COLO829 (cell line): ENCODE measurements at regions not wholly inside any gene's neighbourhood (a gene's known extent, or its start where the extent isn't known, plus 50 kb on each side); places are given as distances from the start of the nearest gene placed in this dataset.
A peak's percentile ranks its signal among the peaks of the same experiment; 100 is the strongest.
"Not testable (repeated sequence)": the region's sequence is repeated elsewhere in the genome, so short reads cannot be mapped to it uniquely, and the experiment has no call there.

ENCODE experiments used
- DNase-seq: peaks from one replicate; pipeline ENCODE4 v3.0.0; 2012; ENCODE audit warnings: low spot score

DNA sequence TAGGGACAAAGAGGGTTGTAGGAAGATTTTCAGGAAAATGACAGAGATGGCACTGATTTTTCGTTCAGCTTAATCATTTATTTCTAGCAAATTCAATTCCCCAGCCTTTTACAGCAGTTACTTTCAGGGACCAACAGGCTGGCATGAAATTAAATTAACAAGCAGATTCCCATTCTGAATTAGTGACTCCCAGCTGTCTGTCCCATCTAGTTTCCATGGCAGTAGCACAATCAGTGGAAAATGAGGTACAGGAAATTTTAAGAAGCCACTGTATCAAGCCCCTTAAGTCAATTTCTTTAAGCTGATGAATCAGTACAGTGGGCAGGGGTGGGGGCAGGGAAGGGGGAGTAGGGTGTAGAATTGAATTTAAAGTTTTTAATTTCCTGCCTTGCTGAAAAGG, 121.1 kb upstream of the TEX13C start:
- DNase-seq, result no peak

DNA sequence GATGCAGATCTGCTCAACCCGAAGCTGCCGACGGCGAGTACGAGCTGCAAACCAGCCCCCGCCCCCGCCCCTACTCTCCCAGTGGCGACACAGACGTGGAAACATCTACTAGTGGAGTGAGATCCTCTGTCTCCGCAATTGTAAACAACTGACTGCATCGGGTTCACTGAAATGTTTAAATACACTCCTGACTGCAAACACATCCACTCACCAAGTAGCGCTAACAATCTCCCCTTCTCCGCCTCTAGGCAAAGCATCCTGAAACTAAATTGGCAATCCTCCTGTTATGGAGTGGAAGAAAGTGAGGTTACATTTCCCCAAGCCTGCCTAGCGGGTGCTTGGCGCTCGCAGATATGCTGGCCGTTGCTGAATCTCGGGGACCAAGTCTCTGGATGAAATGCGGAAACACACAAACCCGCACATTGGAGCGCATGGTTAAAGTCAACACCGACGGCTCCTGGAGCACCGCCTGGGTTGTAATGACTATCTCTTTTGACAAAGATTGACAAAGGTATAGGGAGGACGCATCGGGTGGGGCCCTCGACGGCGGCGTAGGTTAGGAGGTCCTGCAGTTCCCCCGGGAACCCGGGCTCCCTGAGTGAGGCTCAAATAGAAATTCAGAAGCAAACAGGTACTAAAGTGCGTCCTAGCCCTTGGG, 117.0 kb upstream of the TEX13C start:
- DNase-seq, result no peak

DNA sequence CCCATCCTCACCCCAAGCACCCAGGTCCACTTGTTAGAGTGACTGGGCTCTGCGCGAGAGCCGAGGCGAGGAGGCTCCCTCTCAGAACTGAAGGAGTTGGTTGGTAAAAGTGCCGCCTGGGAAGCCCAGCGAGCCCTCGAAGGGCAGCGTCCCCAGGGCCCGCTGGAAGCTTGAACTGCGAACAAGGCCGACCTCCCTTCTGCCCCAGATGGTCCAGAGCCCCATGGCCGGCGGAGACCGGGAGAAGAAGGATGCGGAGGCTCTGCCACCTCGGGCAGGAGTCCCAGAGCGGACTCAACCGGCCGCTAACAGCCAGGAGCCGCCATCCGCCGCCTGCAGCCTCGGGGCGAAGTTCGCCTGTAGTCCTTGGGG, 116.3 kb upstream of the TEX13C start:
- DNase-seq, result no peak

DNA sequence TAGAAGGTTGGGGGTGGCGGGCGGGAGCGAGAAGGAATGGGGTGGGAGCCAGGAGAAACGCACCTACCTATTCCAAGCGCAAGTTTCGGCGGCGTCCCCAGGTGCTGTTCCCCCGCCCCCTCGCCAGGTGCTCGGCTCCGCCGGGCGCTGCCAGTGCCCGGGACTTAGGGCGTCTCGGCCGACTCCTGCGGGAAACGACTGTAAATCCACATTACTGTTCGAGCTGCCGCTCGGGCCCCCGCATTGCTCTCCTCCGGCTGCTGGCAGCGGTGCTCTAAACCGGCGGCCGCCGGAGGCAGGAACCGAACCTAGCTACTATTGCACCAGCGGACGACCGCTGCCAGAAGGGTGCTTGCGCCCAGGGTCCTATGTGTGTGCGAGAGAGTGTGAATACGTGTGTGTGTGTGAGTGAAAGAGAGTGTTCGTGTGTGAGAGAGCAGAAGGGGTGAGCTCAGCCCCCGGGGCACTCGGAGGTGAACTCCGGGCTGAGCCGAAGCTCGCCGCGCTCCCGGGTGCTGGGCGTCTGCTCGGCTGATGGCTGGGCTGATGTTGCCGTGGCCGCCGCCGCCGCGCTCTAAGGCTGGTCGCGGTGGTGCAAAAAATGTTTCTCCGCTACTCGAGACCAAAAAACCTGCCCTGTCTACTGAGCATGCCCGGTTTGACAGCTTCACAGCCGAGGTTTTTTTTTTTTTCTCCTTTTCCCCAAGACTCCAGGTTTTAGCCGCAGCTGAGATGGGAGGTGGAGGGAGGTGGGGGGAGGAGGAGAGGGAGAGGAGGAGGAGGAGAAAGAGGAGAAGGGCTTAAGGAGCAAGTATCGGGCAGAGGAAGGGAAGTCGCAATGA, 115.7 kb upstream of the TEX13C start:
- peak; percentile 12 for DNase-seq

DNA sequence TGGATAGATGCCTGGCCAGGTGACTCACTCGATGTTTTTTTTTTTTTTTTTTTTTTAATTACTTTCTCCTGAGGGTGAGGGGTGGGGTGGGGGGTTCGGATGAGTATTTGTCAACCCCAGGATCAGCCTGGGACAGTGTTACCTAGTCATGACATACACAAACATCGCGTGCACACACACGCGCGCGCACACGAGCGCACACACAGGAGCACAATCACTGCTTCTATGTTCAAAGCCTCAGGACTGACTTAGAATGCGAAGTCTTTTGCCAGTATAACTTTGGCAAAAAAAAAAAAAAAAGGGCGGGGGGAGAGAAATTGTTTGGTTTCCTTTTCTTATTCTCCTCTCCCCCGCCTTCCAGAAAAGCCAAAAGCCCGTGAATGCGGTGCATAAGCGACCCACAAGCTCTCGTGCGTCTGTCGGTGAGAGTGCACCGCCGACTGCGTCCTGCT, 115.0 kb upstream of the TEX13C start:
- peak; percentile 1 for DNase-seq

DNA sequence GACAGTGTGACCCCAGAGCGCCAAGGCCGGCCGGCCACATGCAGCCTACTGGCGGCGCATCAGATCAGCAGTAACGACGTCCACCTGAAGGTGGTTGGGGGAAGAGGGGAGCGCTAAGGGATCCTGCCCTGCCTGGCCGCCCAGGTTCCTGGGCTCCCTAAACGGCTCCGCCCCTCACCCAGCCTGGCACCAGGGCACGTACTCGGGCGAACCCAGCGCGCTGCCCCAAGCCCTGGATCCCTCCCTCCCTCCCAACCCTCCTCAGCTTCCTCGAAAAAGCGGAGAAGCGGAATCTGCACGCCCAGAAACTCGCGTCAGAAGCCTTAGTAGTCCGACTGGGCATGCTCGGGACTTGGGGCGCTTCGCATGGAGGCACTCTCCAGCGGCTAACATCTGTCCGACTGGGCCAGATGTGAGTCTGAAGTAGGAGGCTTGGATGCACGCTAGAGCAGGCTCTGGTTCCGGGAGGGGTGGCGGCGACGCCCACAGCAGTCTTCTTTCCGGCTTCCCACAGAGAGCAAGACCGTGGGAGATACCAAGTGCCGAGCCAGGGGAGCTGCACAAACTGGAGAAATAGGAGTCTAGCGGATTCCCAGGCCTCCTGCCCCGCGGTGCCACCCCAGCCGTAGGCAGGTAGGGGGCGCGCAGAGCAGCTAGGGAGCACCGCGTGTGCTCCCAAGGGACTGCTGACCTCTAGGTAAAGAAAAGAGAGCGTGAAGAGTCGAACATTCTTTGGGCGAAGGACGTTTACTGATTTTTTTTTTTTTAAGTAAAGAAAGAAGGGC, 114.3 kb upstream of the TEX13C start:
- DNase-seq, result peak; percentile 45

DNA sequence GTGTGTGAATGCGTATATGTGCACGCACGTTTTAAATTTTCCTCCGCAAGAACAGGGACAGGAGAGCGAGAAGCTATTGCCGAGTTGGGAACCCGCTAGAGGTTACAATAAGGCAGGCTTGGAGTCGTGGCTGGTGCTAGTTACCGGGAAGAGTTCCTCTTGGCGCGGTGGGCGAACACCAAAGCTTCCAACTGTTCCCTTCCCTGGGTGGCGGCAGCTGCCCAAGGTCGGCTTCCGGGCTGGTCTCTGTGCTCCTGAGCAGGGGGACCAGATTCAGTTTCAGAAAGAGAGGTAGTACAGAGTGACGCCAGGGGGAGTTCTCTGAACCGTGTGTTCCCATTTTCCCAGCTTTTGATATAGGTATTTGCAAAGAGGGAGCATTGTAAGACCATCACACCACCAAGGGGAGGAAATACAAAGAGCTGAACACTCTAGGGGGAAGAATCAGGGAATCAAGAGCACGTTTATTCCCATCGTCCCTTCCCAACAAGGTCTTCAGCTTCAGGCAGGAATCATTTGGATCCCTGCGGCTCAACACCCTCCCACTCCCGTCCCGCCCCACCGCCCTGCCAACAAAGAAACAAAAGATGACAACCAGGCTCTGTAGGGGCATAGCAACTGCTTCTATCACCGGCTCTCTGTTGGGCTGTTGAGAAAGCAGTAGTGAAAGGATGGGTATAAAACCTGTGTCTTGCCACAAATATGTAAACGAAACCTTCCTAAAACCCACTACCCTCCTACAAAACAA, 113.6 kb upstream of the TEX13C start:
- peak; percentile 6 for DNase-seq

DNA sequence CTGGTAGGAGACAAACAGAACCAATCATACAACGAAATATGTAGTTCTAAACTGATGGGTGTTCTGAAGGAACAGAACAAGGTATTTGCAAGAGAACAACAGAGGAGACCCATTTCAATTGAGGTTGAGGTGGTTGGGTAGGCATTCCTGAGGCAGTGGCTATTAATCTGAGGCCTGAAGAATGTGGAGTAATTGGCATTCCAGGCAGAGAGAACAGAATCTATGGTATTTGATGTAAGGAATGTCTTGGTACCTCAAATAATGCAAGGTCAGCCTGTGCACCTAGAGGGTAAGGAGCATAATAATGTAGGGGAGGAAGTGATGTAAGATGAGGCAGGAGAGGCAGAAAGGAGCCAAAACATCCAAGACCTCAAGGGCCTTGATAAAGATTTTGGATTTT, 109.5 kb upstream of the TEX13C start:
- no peak for DNase-seq

DNA sequence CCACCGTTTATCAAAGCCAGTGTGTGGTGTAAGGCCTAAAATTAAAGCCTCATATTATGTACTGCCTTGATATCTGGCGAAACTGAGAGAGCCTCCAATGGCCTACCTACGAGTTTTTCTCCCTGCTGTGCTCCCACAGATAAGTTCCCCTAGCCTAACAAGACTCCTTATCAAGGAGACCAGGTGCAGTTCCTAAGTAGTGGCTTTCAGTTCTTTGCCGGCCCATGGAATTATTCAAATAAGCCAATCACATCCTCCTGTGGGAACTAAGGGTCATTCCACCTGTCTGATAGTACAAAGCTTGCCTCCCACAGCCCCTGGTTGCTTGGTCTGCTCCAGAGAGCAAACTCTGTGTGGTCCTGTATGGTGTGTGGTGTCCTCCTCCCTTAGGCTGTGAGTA, 99.8 kb upstream of the TEX13C start:
- no peak for DNase-seq

DNA sequence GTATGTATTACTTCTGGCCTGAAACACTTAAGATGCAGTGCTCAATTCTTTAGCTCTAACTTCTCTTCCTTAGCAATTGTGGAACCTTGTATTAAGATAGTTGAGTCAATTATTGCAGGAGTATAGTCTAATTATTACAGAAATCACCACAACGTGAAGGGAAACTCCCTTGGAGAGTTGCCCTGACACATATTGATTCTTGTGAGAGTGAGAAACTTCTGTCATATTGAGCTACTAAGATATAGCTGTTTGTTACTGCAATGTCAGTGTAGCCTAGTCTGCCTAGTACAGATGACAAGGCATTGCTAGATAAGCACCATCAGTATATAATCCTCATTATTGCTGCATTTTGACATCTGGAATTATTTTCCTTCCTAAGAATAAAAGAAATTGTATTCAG, 82.7 kb upstream of the TEX13C start:
- no peak for DNase-seq

DNA sequence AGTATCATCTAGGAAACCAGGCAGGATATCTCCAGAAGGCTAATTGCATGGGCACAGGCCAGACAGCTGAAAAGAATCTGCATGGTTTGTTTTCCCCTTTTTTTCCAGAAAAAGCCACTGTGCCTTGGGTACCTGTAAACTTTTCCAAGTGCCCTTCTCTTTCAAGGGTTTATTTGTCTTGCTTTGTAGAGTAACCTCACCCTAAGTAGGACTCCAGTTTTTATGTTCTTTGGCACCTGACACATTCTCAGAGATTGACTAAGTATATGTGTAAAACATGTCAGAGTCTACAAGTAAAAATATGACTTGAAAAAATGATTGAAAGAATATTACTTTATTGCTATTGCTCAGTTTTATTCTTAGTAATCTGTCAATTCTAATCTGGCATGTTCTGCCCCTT, 70.7 kb upstream of the TEX13C start:
- DNase-seq, result no peak

DNA sequence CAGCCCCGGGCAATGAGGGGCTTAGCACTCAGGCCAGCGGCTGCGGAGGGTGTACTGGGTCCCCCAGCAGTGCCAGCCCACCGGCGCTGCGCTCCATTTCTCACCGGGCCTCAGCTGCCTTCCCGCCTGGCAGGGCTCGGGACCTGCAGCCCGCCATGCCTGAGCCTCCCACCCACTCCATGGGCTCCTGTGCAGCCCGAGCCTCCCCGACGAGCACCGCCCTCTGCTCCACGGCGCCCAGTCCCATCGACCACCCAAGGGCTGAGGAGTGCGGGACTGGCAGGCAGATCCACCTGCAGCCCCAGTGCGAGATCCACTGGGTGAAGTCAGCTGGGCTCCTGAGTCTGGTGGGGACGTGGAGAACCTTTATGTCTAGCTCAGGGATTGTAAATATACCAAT, 63.9 kb upstream of the TEX13C start:
- not testable (repeated sequence) for DNase-seq

DNA sequence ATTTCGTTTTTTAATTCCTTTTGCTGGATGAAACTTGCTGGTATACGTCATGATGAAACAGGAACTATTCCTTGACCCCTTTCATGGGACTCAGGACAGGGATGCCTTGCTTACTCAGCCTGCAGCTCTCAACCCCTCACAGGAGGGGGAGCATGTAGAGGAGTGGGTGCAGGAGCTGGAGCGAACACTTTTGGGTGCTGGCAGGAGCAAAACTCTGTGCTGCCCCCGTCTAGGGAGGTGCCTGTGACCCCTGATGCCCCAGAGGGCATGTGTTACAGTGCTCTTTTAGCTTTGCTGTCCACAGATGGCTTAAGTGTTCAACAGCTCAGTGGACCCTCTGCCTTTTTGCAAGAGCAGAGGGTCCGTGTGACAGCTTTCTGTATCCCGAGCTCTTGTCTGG, 56.8 kb upstream of the TEX13C start:
- no peak for DNase-seq

DNA sequence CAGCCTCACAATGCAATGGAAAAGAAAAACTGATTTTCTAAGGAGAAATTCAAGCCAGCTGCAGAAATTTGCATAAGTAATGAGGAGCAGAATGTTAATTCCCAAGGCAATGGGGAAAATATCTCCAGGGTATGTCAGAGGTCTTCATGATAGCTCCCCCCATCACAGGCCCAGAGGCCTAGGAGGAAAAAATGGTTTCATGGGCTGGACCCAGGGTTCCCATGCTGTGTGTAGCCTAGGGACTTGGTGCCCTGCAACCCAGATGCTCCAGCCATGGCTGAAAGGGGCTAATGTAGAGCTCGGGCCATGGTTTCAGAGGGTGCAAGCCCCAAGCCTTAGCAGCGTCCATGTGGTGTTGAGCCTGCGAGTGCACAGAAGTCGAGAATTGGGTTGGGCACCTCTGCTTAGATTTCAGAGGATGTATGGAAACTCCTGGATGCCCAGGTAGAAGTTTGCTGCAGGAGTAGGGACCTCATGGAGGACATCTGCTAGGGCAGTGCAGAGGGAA, 53.5 kb upstream of the TEX13C start:
- no peak for DNase-seq
